HK-2 (cell line): ENCODE measurements at regions not wholly inside any gene's neighbourhood (a gene's known extent, or its start where the extent isn't known, plus 50 kb on each side); places are given as distances from the start of the nearest gene placed in this dataset.

Source experiments
- DNase-seq: peaks from one replicate; pipeline ENCODE4 v3.0.0-alpha.2; 2018; ENCODE audit not compliant: unreplicated experiment

DNA sequence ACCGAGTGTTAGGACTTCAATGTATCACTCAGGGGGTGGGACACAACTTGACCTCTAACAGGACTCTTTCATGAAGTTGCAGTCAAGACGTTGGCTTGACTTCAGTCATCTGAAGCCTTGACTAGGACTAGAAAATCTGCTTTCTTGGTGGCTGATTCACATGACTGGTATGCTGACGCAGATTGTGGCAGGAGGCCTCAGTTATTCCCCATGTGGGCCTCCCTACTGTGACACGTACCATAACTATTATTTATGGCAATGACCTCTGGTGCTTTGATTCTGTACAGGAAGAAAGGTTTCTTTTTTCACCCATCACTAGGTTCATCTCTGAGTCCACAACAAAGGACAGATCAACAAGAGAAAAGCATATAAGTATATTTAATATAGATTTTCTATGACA, 270.4 kb downstream of the NEDD1 start:
- no peak for DNase-seq

GRCh38 chr12:97181571-97182265, 274.7 kb downstream of the NEDD1 start:
- no peak for DNase-seq

DNA sequence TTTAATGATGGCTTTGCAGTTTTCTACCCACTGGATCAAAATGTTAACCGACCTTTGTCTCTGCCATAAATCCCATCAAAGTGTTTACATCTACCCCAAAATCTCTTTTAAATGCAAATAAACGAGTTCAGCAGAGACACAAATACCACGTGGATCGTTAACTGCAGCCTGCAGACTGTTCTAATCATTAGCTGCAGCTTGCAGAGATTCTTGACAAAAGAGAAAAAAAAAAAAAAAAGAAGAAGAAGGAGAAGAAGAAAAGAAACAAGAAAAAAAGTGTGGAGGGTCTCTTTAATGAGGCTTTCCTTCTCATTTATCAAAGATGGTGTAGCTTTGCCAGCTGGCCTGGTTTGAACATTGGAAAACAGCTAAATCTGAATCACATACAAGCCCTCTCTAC, 275.7 kb downstream of the NEDD1 start:
- DNase-seq, result no peak

DNA sequence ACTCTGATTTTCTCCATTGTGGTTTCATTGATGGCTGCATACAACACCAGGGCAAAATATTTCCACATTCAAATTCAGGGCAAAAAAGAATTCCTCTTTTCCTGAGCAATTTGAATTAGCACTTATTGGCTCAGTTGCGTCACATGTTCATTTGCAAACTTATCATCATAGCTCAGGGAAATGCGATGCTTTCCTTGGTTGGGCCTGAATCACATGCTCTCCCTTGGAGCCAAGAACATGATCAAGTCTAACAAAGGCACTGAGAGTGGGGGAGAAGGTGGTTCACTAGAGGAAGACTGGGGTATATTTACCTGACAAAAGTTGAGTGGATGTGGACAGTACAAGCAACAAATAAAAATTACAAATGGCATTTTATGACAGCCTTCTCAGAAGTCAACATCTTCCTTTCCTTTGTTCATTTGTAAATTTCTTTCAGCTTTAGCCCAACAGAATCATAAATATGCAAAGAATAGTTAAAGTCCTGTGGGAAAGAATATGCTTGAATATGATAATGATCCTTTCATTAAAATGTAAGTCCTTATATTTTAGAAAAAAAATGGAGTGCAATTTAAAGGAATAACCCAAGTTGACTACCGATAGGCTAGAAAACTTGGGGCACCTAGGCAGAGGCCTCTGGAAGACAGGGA, 277.2 kb downstream of the NEDD1 start:
- no peak for DNase-seq

- DNase-seq, result no peak
Observed at GRCh38 chr12:97185567-97185966, 277.0 kb upstream of the RMST start.

DNA sequence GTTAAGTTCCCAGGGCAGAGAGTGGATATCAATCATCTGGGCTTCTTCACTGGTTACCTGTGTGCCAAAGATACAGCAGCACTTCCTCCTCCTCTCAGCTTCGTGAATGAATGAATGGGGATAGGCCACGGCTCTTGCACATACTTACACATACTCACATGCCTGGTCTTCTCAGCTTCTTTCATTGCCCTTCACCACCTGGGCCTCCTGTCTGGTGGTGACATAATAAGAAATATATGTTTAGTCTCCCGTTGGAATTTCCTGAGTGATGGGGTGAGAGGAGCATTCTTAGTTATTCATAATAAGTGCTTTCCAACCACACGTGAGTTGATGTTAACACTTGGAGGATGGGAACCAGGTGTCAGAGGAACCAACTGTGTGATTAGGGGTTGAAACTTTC, 268.1 kb upstream of the RMST start:
- peak; percentile 14 for DNase-seq

DNA sequence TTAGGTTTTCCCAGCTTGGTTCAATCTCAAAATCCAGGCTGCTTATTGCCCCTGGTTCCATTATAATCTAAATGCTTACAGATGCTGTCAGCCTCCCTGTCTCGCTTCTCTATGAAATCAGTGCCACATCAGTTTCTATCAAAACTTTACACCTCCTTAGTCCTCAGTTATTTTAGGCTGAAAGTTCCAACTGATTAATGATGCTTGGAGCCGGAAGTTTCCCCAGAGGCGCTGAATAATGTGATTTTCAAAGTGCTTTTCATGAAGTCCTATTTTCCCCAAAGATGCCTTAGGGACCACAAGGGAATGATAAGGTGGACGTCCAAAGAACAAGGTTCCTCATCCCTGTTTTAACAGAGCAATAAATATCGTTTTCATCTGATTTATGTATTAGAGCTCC, 262.4 kb upstream of the RMST start:
- no peak for DNase-seq

GRCh38 chr12:97203408-97203807, 259.2 kb upstream of the RMST start:
- DNase-seq, result no peak

- no peak for DNase-seq
Observed at GRCh38 chr12:97209997-97210396, 252.6 kb upstream of the RMST start.

DNA sequence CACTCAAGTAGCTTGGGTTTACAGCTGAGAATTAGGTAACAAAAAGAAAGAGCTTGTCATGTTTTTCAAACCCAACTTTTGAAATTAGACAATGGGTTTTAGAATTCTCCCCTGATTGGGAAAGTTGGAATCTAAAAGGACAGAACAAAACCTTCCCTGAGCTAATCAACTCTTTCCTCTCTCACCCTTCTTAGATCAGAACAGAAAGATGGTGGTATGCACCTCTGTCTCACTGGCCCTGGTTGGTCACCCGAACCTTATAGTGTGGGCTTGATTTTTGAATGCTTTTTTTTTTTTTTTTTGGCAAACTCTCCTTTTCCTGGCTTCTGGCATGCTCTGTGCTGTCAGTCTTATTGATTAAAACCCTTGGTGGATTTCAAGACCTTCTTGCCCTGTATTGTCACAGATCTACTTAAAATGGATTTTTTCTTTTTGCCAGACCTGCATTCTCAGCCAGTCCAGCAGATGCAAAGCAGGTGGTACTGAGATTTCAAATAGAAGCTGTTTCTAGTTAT, 251.1 kb upstream of the RMST start:
- DNase-seq, result no peak

- DNase-seq, result no peak
Observed at GRCh38 chr12:97216848-97217247, 245.8 kb upstream of the RMST start.

- no peak for DNase-seq
Observed at GRCh38 chr12:97222391-97222790, 240.2 kb upstream of the RMST start.

GRCh38 chr12:97223419-97223818, 239.2 kb upstream of the RMST start:
- DNase-seq, result no peak

DNA sequence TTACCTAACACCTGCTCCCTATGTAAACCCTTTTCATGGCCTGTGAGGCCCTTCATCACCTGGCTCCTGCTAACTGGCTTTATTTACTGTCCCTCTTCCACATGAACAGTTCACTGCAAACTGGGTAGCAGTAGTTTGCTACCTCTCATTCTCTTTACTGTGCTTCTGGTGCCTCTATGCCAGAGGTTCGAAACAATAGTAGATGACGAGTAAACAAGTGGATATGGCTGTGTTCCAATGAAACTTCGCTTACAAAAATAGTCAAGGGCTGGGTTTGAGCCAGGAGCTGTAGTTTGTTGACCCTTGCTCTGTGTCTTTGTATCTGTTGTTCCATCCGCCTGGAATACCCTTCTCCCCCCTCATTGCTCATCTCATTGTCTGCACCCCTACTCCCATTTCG, 233.6 kb upstream of the RMST start:
- no peak for DNase-seq

DNA sequence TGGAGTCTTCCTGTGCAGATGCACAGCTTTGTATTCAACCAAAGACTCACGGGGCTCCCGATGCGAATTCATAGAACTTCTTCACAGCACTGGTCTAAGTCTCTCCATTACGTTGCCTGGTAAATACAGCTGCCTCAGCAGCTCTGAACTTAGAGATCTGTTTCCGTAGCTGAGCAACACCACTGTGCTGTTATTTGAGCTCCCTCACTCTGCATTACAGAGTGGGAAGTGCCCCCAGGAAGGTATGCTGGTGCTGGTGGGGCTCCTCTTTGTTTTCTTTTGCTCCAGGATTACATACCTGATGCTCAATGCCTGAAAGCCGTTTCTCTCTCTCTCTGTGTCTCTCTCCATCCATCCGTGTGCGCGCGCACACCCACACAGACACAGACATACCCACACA, 227.5 kb upstream of the RMST start:
- no peak for DNase-seq

DNA sequence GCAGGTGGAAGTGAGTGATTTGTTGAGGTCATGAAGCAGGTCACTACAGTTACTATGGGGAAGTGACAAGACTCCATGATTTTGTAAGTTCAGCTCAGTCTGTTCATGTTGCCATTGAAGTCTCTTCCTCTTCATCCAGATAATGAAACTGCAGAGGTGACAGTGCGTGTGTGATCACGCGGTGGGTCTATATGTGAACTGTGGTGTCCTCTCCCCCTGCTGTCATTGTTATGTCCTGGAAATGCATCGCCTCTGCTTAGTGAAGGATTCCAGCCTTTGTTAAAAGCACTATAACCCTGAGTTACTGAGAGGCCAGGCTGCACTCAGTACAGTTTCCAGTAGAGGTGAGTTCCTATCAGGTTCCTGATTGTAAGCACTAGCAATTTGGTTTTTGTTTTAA, 216.2 kb upstream of the RMST start:
- no peak for DNase-seq

- no peak for DNase-seq
Observed at GRCh38 chr12:97250483-97250882, 212.1 kb upstream of the RMST start.

DNA sequence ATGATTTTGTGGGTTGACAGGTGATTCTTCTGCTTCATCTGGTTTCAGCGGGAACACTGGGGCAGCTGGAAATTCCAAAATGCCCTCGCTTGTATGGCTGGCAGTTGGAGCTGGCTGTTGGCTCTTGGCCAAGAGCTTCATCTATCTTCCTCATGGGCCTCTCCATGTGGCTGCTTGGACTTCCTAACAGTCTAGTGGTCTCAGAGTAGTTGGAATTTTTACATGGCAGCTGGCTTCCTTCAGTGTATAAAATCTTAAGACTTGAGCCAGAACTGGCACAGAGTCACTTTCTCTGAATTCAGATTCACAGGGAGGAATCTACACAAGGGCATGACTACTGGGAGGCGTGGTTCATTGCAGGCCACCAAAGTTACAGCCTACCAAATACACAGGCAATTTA, 204.9 kb upstream of the RMST start:
- no peak for DNase-seq

DNA sequence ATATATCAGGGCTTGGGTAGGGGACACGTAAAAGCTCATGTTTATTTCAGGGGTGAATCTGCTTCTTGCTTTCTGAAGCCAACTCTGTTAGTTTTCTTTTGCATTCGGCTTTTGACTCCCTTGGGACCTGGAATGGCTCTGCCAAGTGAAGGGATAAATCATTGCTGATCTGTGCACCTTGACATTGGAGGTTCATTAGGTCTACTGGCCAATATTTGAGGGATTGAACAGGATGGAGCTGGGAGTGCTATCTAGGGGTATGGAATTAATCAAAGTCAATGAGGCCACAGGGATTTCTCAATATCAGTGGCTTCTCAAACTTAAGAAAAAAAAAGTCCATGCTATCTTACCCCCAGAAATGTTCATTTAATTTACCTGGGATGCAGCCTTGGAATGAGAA, 203.5 kb upstream of the RMST start:
- no peak for DNase-seq

DNA sequence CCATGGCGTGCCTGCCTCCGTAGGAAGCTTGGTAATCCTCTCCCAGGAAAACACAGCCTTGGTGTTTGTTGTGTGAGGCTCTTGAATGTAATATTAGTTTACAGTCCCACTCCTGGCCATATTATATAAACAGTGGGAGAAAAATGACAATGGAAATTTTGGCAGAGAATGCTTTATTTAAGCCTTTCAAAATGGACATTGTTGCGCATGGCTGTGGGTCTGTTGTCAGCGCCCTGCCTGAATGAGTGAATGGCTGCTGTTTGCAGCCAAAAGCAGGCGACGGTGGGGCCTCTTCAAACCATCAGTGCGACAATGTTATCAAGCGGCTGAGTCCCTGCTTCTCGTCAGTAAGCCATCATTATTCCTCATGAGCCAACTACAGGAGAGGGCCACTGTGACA, 201.8 kb upstream of the RMST start:
- no peak for DNase-seq

DNA sequence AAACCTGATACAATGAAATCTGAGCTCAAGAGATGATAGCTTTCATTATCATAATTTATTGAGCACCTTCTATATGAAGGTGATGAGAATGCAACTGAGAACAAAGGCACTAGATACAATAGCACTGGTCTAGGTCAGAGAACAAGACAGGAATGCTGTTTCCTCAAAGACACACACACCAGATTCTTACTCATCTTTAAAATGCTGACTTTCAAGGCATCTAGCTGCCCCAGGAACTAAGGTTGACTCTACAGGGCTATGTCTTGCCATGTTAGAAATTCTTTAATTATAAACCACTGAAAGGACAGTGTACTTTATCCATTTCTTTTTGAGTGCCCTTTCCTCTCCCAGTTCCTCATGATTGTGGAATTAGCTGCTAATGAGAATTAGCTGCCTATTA, 195.4 kb upstream of the RMST start:
- no peak for DNase-seq

GRCh38 chr12:97267594-97268202, 194.9 kb upstream of the RMST start:
- DNase-seq, result no peak

DNA sequence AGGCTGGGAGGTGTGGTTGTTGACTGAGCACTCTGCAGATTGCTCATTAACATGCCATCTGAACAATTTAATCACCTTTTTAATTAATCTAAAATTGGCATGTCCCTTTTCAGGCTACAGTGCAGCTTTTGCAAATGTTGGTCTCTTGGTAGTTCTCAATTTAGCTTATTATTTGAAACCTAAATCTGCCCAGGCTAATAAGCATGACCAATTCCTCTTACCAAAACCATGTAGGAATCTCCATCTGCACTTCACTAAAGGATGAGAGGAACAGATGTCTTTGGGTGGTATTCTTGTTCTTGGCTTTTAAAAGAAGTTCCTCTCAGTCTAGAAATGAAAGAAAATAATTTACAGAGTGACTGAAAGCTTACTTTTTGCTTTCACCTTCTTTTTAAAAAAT, 190.1 kb upstream of the RMST start:
- DNase-seq, result no peak
